Mesenteric fat pad (tissue), 1 donor: ENCODE measurements at regions not wholly inside any gene's neighbourhood (a gene's known extent, or its start where the extent isn't known, plus 50 kb on each side); places are given as distances from the start of the nearest gene placed in this dataset.
"Not testable (repeated sequence)": the region's sequence is repeated elsewhere in the genome, so short reads cannot be mapped to it uniquely, and the experiment has no call there.

ENCODE experiments used
- DNase-seq: peaks from one replicate; pipeline ENCODE4 v3.0.0-alpha.2; 2020; ENCODE audit warnings: low spot score
- donor health status: DM: yes; HTN: yes; CAD: no.

DNA sequence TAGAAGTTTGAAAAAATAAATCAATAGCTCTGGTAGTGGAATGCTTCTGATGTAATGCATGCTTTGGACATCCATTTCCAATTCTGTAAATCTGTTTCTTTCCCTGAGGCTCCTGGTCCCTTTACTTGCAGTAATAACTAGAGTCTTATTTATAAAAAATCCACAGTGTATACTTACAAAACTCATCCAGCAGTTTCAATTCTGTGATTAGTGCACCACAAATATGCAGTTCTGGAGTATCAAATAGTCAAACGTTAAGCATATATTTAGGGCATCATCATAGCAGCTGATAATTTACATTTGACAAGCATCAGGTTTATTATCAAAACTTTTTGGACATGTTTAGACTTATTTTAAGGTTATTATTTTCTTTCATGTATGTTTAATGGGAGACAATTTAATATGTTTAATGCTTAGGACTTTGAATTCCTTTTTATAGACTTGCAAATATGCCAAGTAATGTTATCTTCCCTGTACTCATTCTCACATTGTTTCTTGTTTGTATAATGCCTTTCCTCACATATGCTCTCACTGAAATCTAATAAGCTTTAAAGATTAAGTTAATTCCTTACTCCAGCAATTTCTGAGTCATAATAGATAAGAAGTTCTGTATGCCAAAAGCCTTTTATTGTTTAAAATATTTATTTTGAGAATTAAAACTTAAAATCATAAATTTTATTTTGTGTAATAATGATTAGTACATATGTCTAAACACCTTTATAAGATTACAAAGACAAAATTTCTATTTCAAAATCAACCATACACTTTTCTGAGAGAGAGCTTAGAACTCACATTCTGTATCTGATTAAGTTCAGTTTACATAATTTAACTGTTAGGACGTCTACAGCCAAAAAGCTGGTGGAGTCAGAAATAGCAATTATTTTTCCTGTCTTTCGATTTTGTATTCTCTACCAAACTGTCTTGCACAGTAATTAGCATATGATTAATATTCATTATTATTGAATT lies 341.5 kb upstream of the TMEFF2 start:
- DNase-seq = no peak

- DNase-seq = no peak
Observed at GRCh38 chr2:192534072-192534471, 339.3 kb upstream of the TMEFF2 start.

- DNase-seq = not testable (repeated sequence)
Observed at GRCh38 chr2:192524642-192525251, 330.0 kb upstream of the TMEFF2 start.

DNA sequence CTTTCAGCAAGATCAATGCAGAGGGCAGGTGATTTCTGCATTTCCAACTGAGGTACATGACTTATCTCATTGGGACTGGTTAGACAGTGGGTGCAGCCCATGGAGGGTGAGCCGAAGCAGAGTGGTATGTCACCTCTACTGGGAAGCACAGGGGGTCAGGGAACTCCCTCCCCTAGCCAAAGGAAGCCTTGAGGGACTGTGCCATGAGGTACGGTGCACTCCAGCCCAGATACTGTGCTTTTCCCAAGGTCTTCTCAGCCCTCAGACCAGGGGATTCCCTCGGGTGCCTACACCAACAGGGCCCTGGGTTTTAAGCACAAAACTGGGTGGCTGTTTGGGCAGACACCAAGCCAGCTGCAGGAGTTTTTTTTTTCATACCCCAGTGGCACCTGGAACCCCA lies 329.5 kb upstream of the TMEFF2 start:
- not testable (repeated sequence) for DNase-seq

DNA sequence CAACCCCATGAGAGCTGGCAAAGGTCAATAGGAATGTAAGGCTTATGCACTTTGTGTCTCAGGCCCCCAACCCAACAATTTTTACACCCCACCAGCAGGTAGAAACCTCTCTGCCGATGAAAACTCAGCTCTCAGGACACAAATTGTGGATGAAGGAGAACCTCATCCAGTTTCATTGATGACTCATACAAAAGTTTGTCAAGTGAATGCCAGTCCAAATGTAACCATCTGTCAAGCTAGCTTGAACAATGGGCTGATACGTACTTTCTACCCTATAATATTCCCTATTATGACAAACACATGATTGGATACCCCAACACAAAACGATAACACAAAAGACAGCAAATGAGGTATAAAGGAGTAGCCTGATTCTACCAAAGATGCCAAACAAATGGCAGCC lies 321.2 kb upstream of the TMEFF2 start:
- no peak for DNase-seq

DNA sequence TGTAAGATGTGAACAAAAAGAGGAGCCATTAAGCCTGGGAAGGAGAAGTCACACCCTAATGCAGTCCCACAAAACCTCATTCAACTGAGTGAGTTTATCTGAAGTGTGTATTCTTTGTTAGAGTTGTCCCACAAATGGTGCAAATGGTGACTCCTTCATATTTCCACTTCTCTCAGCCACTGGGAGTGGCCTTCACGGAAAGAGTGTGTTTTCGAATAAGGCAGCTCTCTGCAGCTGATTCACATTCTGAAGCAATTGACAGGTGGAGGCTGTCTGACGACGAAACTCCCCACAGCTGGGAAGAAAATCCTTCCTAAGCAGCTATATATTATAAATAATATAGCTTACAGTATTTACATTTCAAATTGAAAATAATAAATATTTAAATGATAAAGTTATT lies 318.8 kb upstream of the TMEFF2 start:
- no peak for DNase-seq

DNA sequence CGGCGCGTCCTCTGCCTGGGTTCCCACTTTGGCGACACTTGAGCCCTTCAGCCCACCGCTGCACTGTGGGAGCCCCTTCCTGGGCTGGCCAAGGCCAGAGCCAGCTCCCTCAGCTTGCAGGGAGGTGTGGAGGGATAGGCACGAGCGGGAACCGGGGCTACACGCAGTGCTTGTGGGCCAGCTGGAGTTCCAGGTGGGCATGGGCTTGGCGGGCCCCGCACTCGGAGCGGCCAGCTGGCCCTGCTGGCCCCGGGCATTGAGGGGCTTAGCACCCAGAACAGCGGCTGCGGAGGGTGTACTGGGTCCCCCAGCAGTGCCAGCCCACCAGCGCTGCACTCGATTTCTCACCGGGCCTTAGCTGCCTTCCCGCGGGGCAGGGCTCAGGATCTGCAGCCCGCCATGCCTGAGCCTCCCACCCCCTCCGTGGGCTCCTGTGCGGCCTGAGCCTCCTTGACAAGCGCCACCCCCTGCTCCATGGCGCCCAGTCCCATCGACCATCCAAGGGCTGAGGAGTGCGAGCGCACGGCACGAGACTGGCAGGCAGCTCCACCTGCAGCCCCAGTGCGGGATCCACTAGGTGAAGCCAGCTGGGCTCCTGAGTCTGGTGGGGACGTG lies 313.2 kb upstream of the TMEFF2 start:
- DNase-seq = not testable (repeated sequence)

DNA sequence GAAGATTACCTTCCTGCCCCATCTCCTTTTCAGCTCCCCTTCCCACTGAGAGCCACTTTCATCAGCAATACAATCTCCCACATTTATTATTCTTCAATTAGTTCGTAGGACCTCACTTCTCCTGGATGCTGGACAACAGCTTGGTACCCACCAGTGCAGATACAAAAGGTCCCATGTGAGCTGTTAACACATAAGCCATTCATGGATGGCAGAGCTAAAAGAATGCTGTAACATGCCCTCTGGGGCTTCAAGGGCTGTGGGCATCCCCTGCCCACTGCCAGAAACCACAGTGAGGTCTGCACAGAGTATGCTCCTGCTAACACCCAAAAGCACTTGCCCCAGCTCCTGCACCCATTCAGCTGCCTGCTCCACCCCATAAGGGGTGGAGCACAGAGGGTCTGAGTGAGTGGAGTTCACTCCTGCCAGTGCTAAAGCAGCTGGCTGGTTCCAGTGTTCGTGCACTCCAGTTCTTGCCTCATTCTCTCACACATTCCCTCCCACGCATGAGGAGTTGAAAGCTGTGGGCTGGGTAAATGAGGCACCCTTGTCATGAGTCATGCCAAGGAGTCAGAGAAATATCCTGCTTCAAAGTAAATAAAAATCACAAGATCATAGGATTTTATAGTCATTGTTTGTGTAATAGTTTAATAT lies 305.9 kb upstream of the TMEFF2 start:
- DNase-seq = no peak

DNA sequence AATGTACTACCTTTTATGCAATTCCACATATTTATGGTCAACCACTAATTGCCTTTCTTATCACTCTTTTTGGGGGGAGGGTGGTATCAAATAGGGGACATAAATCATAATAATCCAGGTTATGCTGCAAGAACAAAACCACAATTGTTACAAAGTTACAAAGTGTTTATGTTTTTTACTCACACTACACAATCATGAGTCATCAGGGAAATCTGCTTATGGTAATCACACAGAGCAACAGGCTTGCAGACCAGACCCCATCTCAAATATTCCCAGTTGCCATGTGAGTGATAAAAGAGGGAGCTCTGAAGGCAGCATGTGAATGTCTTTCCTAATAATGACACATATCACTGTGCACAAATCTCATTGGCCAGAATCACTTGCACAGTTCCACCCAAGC lies 304.7 kb upstream of the TMEFF2 start:
- DNase-seq = no peak

DNA sequence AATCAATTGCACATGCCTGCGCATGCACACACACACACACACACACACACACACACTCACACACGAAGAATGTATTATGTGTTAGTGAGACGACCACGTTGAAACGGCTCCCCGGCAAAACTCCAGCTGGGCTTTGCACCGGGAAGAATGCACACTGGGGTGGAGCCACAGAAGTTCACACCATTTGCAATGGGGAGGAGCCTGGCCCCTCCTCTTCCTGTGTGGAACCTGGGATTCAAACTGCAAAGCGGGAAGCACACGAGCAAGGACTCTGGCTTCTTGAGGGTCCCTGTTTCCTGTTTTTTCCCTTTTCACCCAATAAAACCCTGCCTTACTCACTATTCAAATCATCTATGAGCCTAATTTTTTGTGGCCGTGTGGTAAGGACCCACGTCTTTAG lies 304.0 kb upstream of the TMEFF2 start:
- no peak for DNase-seq

GRCh38 chr2:192488158-192488557 lies 293.4 kb upstream of the TMEFF2 start:
- DNase-seq = not testable (repeated sequence)

GRCh38 chr2:192487636-192488035 lies 292.9 kb upstream of the TMEFF2 start:
- no peak for DNase-seq

- no peak for DNase-seq
Observed at GRCh38 chr2:192484903-192485302, 290.2 kb upstream of the TMEFF2 start.

DNA sequence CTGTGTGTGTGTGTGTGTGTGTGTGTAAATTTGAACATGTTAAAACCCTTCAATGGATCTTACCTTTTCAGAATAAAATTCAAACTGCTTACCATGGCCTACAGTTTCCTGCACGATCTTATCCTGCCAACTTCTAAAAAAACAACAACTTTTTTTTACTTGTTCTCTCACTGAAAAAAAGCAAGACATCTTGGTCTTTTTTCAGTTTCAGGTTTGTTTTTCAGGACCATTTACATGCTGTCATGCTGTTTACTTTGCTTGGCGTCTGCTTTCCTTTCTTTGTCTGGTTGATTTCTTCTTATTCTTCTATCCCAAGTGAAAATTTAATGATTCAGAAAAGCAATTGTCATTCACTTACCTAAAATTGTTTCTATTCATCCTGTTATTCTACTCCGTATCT lies 286.3 kb upstream of the TMEFF2 start:
- no peak for DNase-seq

DNA sequence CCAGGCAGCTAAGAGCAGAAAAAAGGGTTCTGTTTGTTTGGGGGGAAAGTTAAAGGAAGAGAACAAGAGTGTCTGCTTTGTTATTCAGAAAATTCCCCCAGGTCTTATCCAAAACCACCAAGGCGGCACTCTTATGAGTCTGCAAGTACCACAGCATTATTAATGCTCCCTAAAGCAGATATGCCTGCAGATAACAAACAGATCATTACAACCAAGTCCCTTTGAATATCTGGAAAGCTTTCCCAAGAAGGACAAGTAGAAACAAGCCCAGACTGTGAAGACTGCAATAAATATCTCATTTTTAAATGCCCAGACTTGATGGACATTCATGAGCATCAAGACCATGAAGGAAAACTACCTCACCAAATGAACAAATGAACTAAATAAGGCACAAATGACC lies 278.6 kb upstream of the TMEFF2 start:
- no peak for DNase-seq

- no peak for DNase-seq
Observed at GRCh38 chr2:192471982-192472381, 277.2 kb upstream of the TMEFF2 start.

GRCh38 chr2:192469612-192470011 lies 274.9 kb upstream of the TMEFF2 start:
- DNase-seq = no peak

DNA sequence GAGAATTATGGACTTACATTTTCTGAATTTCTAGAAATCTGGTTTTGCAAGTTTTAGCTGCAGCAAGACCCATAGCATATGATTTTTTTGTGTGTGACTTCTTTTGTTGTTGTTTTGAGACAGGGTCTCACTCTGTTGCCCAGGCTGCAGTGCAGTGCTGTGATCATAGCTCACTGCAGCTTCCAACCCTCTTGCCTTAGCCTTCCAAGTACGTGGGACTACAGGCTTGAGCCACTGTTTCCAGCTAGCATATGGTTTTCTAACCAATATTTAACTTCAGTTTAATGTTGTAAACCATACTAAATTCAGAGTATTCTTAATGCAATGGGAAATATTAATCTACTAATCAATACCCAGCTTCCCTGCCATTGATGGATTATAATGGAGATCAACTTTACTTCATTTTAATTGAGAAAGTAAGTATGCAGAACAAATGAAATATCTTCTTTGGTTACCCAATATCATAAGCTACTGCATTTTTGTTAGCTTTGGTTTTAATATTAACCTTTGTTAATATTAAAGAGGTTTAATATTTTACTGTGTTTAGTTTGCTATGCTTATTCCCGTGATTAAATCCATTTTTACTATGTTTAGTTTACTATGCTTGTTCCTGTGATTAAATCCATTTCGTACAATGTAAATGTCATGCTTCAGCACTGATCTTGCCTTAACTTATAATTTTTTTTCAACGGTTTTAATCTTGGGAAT lies 273.4 kb upstream of the TMEFF2 start:
- no peak for DNase-seq

GRCh38 chr2:192465141-192465540 lies 270.4 kb upstream of the TMEFF2 start:
- no peak for DNase-seq

DNA sequence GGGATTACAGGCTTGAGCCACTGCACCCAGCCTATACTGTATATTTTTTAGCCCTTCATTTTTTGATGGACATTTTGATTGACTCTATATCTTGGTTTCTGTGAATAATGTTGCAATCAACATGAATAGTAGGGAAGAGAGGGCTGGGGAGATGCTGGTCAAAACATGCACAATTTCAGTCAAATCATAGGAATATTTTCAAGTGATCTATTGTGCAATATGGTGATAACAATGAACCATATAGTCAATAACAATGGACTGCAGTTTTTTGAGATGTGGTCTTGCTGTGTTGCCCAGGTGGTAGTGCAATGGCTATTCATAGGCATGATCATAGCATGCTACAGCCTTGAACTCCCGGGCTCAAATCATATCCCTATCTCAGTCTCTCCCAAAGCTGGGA lies 264.7 kb upstream of the TMEFF2 start:
- no peak for DNase-seq

GRCh38 chr2:192448881-192449280 lies 254.1 kb upstream of the TMEFF2 start:
- DNase-seq = no peak
